Bronchial epithelial cell (primary cell): ENCODE measurements at regions not wholly inside any gene's neighbourhood (a gene's known extent, or its start where the extent isn't known, plus 50 kb on each side); places are given as distances from the start of the nearest gene placed in this dataset.
A peak's percentile ranks its signal among the peaks of the same experiment; 100 is the strongest.
"Not testable (repeated sequence)": the region's sequence is repeated elsewhere in the genome, so short reads cannot be mapped to it uniquely, and the experiment has no call there.

Source experiments
- DNase-seq: peaks from one replicate; pipeline ENCODE4 v3.0.0-alpha.2; 2010; ENCODE audit warnings: low read depth
- FAIRE-seq: peaks from 2 replicates; lab custom pipeline; 2011; peaks lifted over from hg19 to GRCh38; lab: Jason Lieb, UNC
- H3K27me3 ChIP-seq: 2 replicates; pipeline ENCODE4 v1.5.1; 2011; ENCODE audit warnings: low read length; ENCODE audit not compliant: control insufficient read depth, insufficient read depth
- H3K36me3 ChIP-seq: 2 replicates; pipeline ENCODE4 v1.5.1; 2011; ENCODE audit warnings: low read length; ENCODE audit not compliant: control insufficient read depth, insufficient read depth
- H3K4me3 ChIP-seq: 2 replicates; pipeline ENCODE4 v1.5.1; 2011; ENCODE audit warnings: mild to moderate bottlenecking, low read depth, low read length, control low read depth
- TF ChIP-seq, protein P1 (sequence below): IDR thresholded peaks from 2 replicates; pipeline ENCODE4 v1.5.1; 2011; ENCODE audit warnings: mild to moderate bottlenecking, moderate library complexity, low read length, control low read depth, inconsistent platforms; ENCODE audit not compliant: insufficient read depth, severe bottlenecking

- no peaks in the 10 kb centered on the region for H3K36me3 ChIP-seq
- TF ChIP-seq, protein P1, sequence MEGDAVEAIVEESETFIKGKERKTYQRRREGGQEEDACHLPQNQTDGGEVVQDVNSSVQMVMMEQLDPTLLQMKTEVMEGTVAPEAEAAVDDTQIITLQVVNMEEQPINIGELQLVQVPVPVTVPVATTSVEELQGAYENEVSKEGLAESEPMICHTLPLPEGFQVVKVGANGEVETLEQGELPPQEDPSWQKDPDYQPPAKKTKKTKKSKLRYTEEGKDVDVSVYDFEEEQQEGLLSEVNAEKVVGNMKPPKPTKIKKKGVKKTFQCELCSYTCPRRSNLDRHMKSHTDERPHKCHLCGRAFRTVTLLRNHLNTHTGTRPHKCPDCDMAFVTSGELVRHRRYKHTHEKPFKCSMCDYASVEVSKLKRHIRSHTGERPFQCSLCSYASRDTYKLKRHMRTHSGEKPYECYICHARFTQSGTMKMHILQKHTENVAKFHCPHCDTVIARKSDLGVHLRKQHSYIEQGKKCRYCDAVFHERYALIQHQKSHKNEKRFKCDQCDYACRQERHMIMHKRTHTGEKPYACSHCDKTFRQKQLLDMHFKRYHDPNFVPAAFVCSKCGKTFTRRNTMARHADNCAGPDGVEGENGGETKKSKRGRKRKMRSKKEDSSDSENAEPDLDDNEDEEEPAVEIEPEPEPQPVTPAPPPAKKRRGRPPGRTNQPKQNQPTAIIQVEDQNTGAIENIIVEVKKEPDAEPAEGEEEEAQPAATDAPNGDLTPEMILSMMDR, result no peak
- FAIRE-seq (no peak), DNase-seq (no peak)
- H3K4me3 ChIP-seq, result no peak overlapping the region
- no peaks in the 10 kb centered on the region for H3K27me3 ChIP-seq
Observed at GRCh38 chrX:46202733-46203514, 342.3 kb downstream of the ZNF674 start.

- TF ChIP-seq, protein P1, result no peak
- no peak overlapping the region for H3K4me3 ChIP-seq
- no peaks in the 10 kb centered on the region for H3K36me3 ChIP-seq
- no peaks in the 10 kb centered on the region for H3K27me3 ChIP-seq
- no peak for FAIRE-seq
- DNase-seq, result no peak
Observed at GRCh38 chrX:46200413-46200812, 344.8 kb downstream of the ZNF674 start.

- Histone ChIP-seq H3K36me3 (no peaks in the 10 kb centered on the region), H3K27me3 (no peaks in the 10 kb centered on the region), H3K4me3 (no peak overlapping the region)
- TF ChIP-seq, protein P1, result no peak
- DNase-seq, result peak; percentile 36
- FAIRE-seq, result no peak
Observed at GRCh38 chrX:46198858-46199257, 346.4 kb downstream of the ZNF674 start.

- not testable (repeated sequence) for H3K27me3 ChIP-seq, H3K36me3 ChIP-seq, FAIRE-seq, H3K4me3 ChIP-seq, DNase-seq
Observed at GRCh38 chrX:46186811-46187106, 358.5 kb downstream of the ZNF674 start.

GRCh38 chrX:46185923-46186810 lies 359.1 kb downstream of the ZNF674 start:
- DNase-seq (peak; percentile 89), FAIRE-seq (no peak)
- no peaks in the 10 kb centered on the region for H3K27me3 ChIP-seq
- no peaks in the 10 kb centered on the region for H3K36me3 ChIP-seq
- H3K4me3 ChIP-seq, result no peak overlapping the region
- TF ChIP-seq, protein P1, result no peak

GRCh38 chrX:46184749-46185148 lies 360.5 kb downstream of the ZNF674 start:
- no peak for FAIRE-seq
- TF ChIP-seq, protein P1, result no peak
- peak; percentile 92 for DNase-seq
- Histone ChIP-seq H3K4me3 (no peak overlapping the region), H3K36me3 (no peaks in the 10 kb centered on the region), H3K27me3 (no peaks in the 10 kb centered on the region)
